HL-60 (cell line): ENCODE measurements at regions not wholly inside any gene's neighbourhood (a gene's known extent, or its start where the extent isn't known, plus 50 kb on each side); places are given as distances from the start of the nearest gene placed in this dataset.

Experiments
- DNase-seq, 2 experiments: peaks; one replicate each; pipeline ENCODE4 v3.0.0-alpha.2; 2010 to 2020; ENCODE audit warnings: low read depth in 1 of 2, low spot score in 1 of 2
- H3K27ac ChIP-seq: fragments of 250-450 bp; sonication (Bioruptor Pico); replicated peaks from 2 replicates; pipeline ENCODE4 v1.5.1; 2020; ENCODE audit warnings: mild to moderate bottlenecking, moderate library complexity
- H3K27me3 ChIP-seq: fragments of 250-450 bp; sonication (Bioruptor Pico); 2 replicates; pipeline ENCODE4 v1.5.1; 2021; ENCODE audit warnings: mild to moderate bottlenecking, moderate library complexity; ENCODE audit not compliant: insufficient read depth, poor library complexity, severe bottlenecking
- H3K4me3 ChIP-seq: replicated peaks from 2 replicates; pipeline ENCODE4 v1.5.1; 2011; ENCODE audit warnings: mild to moderate bottlenecking, control low read depth, low read length; ENCODE audit not compliant: insufficient read depth
- CTCF ChIP-seq: IDR thresholded peaks from one replicate; pipeline ENCODE4 v1.5.1; 2011; ENCODE audit warnings: low read length, control low read depth, inconsistent platforms; ENCODE audit not compliant: insufficient read depth
- GABPA ChIP-seq: IDR thresholded peaks from 2 replicates; pipeline ENCODE4 v1.6.1; 2012; ENCODE audit warnings: low read depth
- POLR2AphosphoS5 ChIP-seq: IDR thresholded peaks from 2 replicates; pipeline ENCODE4 v1.6.1; 2012; ENCODE audit warnings: low read depth
- SPI1 ChIP-seq: IDR thresholded peaks from 2 replicates; pipeline ENCODE4 v1.6.1; 2012; ENCODE audit warnings: low read depth, mild to moderate bottlenecking, borderline replicate concordance
- TF ChIP-seq, protein P1 (sequence below): IDR thresholded peaks from 2 replicates; pipeline ENCODE4 v1.6.1; 2012; ENCODE audit warnings: low read depth; ENCODE audit not compliant: insufficient replicate concordance

GRCh38 chr3:72350761-72351505 is 497.3 kb downstream of the SHQ1 start:
- no peak for TF ChIP-seq SPI1
- TF ChIP-seq, protein P1, sequence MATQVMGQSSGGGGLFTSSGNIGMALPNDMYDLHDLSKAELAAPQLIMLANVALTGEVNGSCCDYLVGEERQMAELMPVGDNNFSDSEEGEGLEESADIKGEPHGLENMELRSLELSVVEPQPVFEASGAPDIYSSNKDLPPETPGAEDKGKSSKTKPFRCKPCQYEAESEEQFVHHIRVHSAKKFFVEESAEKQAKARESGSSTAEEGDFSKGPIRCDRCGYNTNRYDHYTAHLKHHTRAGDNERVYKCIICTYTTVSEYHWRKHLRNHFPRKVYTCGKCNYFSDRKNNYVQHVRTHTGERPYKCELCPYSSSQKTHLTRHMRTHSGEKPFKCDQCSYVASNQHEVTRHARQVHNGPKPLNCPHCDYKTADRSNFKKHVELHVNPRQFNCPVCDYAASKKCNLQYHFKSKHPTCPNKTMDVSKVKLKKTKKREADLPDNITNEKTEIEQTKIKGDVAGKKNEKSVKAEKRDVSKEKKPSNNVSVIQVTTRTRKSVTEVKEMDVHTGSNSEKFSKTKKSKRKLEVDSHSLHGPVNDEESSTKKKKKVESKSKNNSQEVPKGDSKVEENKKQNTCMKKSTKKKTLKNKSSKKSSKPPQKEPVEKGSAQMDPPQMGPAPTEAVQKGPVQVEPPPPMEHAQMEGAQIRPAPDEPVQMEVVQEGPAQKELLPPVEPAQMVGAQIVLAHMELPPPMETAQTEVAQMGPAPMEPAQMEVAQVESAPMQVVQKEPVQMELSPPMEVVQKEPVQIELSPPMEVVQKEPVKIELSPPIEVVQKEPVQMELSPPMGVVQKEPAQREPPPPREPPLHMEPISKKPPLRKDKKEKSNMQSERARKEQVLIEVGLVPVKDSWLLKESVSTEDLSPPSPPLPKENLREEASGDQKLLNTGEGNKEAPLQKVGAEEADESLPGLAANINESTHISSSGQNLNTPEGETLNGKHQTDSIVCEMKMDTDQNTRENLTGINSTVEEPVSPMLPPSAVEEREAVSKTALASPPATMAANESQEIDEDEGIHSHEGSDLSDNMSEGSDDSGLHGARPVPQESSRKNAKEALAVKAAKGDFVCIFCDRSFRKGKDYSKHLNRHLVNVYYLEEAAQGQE, result no peak
- no peak for TF ChIP-seq POLR2AphosphoS5
- TF ChIP-seq CTCF, result no peak
- no peak for TF ChIP-seq GABPA
- Histone ChIP-seq H3K27ac (no peak overlapping the region), H3K4me3 (no peak overlapping the region), H3K27me3 (no peaks in the 10 kb centered on the region)
- no peak for DNase-seq

GRCh38 chr3:72348357-72348756 is 499.9 kb downstream of the SHQ1 start:
- TF ChIP-seq SPI1, result no peak
- Histone ChIP-seq H3K4me3 (no peak overlapping the region), H3K27ac (peak overlapping the region; percentile 90), H3K27me3 (no peaks in the 10 kb centered on the region)
- DNase-seq, result no peak

DNA sequence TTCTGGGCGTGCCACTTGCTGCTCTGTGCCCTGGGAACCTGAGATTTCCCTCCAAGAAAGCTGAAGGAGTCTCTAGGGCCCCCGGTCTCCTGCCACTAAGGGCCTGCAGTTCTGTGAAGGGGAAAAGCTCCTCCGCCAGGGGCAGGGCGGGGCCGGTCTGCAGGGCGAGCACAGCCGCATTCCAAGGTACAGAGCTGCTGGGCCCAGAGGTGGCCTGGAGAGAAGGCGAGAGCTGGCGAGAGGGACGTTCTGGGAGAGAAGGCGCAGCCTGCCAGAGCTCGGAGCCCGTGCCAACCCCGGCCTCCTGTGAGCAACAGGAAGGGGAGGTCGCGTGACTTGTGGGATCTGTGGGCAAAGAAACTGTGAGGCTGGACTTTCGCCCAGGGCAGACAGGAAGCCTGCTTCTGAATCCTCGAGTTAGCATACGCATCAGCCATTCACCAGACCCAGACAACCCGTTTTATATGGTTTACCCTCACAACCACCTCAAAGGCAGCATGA is 500.4 kb downstream of the SHQ1 start:
- TF ChIP-seq POLR2AphosphoS5, result peak; percentile 81
- no peak for TF ChIP-seq CTCF
- TF ChIP-seq, protein P1, result no peak
- TF ChIP-seq SPI1, result peak; percentile 34; the same call in 1 of the 2 replicates
- TF ChIP-seq GABPA, result no peak
- H3K27ac ChIP-seq, result peak overlapping the region; percentile 90
- no peak overlapping the region for H3K4me3 ChIP-seq
- DNase-seq, result peak; percentile 91 to 96
- no peaks in the 10 kb centered on the region for H3K27me3 ChIP-seq

DNA sequence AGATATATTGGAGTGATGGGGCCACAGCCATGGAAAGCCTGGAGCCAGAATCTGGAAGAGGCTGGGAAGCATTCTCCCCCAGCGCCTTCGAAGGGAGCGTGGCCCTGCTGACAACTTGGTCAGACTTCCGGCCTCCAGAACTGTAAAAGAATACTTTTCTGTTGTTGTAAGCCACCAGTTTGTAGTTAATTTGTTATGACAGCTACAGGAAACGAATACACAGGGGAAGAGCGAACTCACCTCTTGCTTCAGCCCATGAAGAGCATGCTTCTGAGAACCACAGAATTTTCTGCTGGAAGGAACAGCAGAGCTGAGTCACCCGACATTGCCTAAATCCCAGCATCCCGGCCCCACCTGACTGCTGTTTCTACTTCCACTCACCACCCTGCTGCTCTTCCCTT is 501.7 kb downstream of the SHQ1 start:
- no peak overlapping the region for H3K4me3 ChIP-seq
- TF ChIP-seq CTCF, result no peak
- TF ChIP-seq POLR2AphosphoS5, result peak; percentile 50; the same call in 1 of the 2 replicates
- peak overlapping the region; percentile 90 for H3K27ac ChIP-seq
- DNase-seq, result peak; percentile 82 to 85
- no peaks in the 10 kb centered on the region for H3K27me3 ChIP-seq
